ENCODE measurements at regions not wholly inside any gene's neighbourhood (a gene's known extent, or its start where the extent isn't known, plus 50 kb on each side); places are given as distances from the start of the nearest gene placed in this dataset.
"Not testable (repeated sequence)": the region's sequence is repeated elsewhere in the genome, so short reads cannot be mapped to it uniquely, and the experiment has no call there.

DNA sequence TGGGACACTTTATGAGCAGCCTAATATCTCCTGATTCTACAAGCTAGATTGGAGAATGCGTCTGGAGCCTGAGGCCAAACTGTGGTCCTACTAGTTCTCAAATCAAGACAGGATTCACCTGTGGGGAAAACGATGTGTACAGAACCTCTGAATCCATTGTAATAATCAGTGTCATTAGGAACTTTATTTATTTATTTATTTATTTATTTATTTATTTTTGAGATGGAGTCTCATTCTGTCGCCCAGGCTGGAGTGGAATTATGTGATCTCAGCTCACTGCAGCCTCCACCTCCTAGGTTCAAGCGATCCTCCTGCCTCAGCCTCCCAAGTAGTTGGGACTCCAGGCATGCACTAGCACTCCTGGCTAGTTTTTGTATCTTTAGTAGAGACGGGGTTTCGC lies 52.6 kb upstream of the KIF26B start:
- not testable (repeated sequence) for DNase-seq

DNA sequence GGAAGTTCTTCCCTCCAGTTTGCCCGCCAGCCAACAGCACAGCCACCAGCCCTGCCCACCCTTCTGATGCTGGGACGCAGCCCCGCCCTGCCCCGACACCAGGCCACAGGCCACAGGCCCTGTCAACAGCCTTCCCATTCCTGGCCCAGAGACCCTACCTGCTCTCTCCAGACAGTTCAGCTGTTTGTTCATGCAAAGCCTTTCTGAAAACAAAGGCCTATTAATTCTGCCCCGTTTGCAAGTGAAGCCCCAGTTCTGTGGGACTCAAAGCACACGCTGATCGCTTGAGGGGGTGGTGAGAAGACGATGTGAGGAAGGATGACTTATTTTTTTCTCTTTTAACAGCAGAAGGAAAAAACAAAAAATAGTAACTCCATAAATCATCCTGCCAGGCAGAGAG lies 55.4 kb upstream of the KIF26B start:
- DNase-seq, result peak in 19 of 56 donors; percentile 2 to 36 (median 9)

DNA sequence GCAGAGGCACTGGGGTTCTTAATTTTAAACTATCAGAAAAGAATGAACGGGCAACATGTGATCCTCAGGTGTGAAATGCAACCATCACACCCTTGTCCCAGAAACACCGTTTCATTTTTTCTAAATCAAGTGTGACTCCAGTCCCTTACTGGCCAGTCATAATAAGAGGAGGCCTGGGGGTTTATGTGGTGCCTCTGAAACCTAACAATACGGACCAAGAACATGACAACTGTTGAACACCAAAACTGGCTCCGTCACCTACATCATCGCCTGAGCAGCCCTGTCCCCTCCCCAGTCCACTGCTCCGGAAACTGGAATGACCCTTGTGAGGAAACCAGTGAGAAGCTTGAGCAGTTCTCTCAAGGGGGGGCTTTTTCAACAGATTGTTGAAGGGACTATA lies 55.9 kb upstream of the KIF26B start:
- no peak for DNase-seq

DNA sequence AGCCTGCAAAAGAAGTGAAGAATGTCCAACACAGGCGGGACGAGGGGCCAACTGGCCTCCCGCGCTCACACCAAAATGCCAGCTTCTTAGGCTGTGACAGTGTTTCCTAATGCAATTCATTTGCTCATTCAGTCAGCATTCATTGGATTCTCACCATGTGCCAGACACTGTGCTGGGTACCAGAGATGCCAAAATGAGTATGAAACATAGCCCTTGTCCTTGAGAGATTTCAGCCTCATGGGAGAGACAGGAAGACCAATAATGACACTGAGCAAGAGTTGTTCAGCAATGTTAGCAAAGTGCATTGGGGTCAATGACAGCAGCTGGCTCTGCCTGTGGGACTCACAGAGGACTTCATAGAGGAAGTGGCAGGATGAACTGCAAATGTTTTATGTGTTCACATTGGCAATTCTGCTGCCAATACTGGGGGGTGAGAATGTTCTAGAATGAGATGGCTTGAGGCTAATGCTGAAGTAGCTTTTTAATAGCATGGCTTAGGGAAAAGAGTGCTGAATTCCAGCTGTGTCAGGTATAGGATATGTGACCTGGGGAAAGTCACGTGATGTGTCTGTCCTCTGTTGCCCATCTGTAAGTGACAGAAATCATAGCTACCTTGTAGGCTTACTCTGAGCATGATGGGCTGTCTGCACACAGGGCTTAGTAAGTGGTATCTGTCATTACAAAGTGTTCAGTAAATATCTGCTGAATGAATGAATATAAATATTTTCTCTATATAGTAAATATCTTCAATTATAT lies 58.3 kb upstream of the KIF26B start:
- peak in 29 of 56 donors; percentile 4 to 65 (median 15) for DNase-seq

DNA sequence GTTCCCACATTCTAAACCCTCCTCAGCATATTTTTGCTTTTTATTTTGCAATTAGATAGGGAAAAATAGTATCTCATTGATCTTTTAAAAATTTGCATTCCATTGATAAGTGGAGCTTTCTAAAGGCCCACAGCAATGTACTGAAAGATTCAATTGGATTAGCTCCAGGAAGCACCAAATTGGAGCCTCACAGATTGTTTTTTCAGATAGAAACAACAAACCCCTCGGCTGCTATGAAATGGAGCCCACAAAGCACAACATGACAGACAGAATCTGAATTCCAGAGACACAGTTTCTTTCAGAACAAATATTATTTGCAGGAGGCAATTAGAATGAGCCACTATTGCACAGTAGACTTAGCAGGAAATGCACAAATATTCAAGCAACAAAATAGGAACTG lies 58.9 kb upstream of the KIF26B start:
- peak in 1 of 56 donors; percentile 41 for DNase-seq

DNA sequence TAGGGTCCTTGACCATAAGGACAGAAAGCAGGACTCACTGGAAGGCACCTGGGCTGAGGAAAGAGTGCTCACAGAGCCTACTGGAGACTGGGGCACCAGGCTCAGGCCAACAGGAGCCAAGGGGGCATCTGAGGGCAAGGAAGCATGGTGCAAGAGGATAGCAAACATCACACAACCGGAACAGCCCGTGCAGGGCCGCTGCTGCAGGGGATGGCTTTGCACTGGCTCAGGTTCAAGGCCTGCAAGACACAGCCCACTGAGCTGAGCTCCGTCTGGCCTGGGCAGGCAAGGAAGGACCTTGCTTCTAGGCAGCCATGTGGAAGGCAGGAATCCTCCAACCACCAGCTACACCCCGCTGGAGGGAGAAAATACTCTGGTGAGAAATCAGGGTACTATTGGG lies 59.8 kb upstream of the KIF26B start:
- no peak for DNase-seq

DNA sequence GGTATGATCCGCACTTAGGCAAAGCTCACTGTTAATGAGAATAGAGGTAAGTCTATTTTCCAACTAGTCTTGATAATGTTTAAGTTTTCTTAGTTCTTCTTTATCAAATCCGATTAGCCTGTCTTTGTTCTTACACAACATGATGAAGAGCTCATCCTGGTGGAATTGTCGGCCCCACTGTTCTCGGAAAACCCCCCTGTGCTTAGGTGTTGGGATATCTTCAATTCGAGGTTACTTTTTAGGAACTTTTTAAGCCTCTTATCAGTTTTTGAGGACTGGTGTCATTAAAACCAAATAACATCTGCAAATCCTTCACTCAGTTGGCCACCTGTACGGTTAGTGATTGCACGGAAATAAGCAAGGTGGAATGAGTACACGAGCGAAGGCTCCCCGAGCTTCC lies 60.7 kb upstream of the KIF26B start:
- no peak for DNase-seq

DNA sequence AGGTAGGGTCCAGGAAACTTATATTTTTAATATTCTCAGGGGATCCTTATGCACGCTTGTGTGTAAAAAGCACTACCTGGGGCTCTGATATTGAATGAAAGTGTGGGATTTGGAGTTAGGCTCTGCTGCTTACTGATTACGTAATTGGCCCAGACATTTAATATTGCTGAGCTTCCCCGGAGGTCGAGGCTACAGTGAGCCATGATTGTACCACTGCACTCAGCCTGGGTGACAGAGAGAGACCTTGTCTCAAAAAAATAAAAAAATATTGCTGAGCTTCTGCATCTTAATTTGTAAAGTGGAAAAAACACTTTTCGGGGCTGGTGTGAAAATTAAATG lies 62.2 kb upstream of the KIF26B start:
- no peak for DNase-seq

DNA sequence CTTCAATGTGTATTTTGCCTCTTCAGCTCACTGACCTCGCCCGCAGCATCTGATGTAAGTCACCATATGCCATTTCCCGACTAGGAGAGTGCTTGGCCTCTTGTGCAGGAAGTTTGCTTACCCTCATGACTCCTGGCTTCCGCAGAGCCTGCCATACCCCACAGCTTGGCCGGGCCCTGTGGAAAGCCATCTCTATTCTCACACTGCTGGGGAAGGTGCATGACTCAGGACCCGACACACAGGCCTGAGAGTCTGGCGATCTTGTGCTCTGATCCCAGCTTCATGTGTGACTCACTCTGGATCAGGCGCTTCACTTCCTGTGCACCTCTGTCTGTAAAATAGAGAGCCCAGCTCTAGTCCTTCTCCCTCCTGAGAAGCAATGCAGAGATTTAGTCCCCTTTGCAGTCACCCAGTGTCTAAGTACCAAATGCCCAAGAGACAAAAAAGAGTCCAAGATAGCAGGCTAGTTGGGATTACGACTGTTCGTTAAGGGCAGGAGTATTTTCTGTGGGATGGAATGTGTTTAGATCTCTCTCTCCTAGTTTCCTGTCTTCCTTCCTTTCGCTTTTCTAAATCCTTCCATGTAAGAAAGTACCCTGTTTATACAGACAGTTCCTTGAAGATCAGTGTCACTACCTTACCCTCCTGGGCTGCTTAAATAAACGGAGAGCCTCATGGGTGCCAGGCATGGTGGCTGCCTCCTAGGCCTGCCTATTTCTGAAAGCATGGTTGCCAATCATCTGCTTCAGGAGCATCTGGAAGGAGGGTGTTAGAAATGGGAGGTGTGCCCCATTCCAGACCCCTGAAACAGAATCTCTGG lies 62.8 kb upstream of the KIF26B start:
- no peak for DNase-seq

DNA sequence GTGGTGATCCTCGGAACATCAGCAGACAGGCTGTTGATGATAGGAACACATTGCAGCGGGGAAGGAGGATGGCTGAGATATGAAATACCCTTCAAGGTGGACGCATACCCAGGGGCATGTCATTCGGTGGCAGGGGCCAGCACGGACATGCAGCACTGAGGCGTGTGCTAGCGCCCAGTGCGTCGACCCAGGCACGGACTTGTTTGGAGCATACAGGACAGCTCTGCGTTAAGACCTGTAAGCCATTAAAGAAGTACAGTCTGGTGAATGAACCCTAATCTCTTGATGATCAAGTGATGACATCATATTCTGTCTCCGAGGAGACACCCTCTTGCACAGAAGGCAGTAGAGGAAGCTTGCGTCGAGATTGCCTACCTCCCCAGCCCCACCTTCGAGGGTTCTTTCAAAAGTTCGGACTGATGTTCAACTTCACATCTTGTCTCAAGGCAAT lies 63.6 kb upstream of the KIF26B start:
- no peak for DNase-seq

DNA sequence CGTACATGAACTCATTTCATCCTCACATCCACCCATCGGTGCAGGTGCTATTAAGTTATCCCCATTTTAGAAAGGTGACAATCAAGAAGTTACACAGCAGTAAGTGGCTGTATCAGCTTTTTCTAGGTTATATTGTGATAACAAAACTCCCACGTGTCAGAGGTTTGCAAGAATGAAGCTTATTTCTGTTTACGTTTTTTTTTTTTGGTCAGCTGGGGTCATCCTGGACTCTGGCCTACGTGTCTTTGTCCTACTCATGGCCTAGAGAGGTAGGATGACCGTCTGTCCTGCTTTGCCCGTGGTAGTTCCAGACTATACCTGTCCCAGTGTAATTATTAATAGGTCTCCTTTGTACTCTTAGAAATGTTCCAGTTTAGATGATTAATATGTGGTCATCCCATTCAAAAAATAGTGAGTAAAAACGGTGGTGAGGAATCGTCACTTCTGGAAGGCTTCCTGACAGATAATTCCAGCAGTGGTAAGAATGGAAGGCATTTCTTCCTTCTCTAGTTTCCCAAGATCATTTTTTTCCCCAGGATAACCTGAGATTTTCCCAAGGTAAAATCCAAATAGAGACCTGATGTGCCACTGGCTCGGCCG lies 64.2 kb upstream of the KIF26B start:
- DNase-seq, result no peak

DNA sequence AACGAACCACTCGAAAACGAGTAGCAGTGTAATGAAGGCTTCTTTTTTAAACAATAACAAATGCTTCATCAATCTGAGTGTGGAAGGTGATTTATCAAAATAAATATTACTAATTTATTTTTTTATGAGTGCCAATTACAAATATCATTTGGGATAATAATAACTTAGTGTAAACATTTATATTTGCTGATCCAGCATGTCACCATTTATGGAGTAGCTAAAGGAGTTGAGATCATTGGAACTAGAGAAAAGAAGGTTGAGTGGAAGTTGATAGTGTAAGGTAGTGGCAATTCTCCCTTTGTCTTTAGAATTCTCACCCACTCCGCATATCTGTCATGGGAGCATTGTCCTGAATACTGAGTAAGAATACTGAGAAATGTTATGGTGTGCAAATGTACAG lies 67.1 kb upstream of the KIF26B start:
- no peak for DNase-seq

DNA sequence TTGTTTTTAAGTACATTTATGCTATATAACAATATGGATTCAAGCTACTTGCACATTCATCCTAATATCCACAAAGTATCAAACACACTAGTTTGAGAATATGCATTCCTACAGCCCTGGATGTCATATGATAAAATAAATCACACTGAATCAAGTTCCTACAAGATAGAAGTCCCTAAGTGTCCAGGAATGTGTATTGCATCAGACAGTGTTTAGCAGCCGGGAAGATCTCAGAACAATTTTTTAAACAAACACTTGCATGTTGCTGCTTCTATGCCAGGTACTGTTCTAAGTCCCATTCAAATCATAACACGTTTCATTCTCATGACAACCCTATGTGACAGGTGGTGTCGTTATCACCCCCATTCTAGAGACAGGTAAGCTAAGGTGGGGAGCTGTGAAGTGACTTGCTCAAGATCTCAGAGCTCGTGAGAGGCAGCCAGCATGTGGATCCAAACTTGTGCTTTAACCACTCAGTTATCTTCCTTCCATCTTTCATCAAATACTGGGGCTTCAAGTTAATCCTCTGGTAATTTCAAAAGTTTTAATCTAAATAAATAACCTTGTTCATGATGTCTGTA lies 68.3 kb upstream of the KIF26B start:
- no peak for DNase-seq

DNA sequence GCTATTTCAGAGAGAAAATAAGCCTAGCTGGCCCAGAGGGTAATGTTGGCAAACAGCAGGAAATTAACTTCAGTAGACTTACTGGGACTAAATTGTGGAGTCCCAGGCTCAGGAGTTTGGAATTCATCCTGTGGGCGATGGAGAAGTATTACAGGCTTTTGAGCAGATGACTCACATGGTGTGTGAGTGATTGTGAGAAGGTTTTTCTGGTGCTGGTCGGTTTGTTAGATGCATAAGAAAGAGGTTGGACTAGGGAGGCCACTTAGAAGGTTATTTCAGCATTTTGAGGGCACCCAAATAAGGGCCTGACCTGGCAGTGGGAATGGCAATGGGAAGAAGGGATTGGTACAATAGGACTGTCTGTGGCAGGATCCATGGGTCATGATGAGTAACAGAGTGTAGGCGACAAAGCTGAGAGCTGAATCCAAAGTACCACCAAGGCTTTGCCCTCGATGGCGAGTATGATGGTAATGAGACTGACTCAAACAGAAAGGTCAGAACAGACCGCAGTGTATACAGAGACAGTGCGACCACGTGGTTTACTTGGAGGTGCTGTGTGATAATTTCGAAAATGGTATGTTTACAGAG lies 69.2 kb upstream of the KIF26B start:
- no peak for DNase-seq

DNA sequence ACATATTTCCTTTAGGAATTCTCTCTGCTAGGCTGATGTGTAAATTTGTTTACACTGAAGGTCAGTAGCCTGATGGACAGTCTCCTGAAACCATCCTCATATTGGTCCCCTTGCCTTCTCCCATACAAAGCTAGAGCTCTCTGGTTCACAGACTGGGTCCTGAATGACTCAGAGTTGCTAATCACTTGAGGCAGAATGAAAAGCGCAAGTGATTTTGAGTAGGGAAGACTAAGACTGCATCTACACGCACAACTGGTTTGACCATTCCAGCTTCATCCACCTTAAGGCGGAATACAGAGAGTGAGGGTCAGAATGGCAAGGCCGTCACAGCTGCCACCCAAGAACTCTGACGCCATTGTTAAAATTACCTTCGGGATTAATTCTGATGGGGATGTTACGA lies 70.2 kb upstream of the KIF26B start:
- DNase-seq, result no peak

DNA sequence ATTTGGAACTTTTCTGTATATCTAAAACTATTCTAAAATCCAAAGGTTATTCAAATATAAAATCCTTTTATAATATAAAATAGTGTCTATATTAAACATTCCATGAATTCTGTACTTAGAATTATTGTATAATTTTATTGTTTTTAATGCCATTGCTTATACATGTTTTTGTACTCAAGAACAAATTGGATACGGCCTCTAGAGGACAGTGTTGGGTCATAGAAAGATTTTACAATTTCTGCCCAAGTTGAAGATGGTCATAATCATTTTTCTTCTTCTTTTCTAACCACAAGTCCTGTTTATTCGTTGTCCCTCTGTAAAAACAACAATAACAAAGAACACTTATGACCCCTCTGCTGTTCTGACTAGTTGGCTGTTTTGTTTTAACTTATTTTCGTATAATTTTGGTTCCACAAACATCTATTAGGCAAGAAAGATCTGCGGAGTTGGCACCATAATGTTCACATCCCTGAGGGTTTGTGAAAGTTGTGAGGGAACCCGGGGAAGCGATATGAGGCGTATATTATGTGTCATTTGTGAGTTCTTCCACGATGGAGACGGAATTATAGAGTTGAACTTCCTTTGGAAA lies 75.7 kb upstream of the KIF26B start:
- DNase-seq, result peak in 1 of 56 donors; percentile 32

DNA sequence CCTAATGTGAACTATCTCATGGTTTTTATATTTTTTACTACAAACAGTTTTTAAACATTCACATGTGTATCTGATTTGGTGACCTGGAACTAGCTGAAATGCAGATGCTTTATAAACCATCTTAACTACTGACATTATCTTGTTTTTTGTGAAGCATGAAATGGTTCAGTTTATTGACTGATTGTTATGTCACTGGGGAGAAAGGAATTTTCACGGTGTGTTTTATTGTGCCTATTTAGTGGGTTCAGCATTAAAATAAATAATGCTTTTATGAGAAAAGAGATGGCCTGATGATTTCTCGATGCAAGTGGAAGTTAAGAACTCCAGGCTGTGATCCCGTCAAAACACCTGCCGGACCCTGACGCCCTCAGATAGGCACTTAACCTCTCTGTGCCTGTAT lies 79.9 kb upstream of the KIF26B start:
- no peak for DNase-seq

DNA sequence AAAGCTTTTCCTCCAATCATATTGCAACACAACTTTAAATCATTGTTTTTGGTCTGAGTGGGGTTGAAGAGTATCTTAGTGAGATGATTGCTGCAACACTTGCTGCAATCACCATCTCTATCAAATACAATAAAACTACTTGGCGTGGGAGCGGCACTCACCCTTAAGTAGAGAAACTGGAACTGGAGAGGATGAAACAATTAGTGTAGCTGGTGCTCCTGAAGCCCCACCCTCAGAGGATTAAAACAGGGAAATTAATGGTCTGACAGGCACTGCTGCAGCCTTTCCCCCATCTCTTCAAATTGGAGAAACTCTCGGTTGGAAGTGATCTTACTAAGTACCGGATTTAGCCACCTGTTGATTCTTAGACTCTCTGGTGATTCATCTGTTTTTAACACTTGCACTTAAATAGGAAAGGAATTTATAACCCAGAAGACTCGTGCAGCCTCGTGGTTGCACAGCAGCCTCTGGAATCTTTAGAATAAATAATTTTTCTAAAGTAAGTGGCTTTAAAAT lies 80.5 kb upstream of the KIF26B start:
- DNase-seq, result no peak

DNA sequence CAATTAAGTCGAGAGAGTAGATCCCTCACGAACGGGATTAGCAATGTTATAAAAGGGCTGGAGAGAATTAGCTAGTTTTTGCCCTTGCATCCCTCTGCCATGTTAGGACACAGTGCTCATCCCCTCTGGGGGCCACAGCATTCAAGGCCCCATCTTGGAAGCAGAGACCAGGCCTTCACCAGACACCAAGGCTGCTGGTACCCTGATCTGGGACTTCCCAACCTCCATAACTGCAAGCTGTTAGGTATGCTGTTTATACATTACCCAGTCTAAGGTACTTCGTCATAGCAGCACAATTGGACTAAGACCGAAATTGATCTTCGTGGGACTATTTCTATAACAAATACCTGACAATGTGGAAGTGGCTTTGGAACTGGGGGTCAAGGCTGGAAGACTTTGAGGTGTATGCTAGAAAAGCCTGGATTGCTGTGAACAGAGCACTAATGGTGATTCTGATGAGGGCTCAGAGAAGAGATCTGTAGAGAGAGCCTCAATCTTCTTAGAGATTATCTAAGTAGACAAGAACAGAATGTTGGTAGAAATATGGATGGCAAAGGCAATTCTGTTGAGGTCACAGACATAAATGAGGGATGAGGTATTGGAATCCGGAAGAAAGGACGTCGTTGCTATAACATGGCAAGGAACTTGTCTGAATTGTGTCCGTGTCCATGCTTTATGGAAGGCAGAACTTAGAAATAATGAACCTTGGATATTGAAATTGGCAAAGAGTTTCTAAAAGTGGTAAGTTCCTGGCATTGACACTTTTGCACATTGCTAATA lies 83.8 kb upstream of the KIF26B start:
- DNase-seq, result no peak

DNA sequence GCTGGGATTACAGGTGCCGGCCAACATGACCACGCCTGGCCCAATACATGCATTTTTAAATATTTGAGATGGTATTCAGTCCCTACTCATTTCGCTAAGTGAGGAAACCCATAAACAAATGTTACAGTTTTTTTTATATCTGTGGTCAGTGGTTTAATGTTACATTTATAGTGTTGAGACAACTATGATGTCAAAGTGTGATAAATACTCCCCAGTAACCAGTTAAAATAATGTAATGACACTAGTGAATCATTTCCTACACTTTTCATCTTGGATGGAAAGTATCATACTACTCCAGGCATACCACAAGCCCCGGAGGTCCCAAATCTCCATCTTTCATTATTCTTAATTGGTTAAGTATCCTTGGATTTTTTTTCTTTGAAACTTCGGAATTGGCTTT lies 87.5 kb upstream of the KIF26B start:
- DNase-seq, result no peak

All from amygdala (tissue), 56 donors.